Tibial nerve (tissue), 4 donors: ENCODE measurements at regions not wholly inside any gene's neighbourhood (a gene's known extent, or its start where the extent isn't known, plus 50 kb on each side); places are given as distances from the start of the nearest gene placed in this dataset.
"Not testable (repeated sequence)": the region's sequence is repeated elsewhere in the genome, so short reads cannot be mapped to it uniquely, and the experiment has no call there.

ENCODE experiments used
- EP300 ChIP-seq, 2 donors: sonication (generic); formaldehyde crosslinking; IDR thresholded peaks; one replicate each; pipeline ENCODE4 v1.6.1; 2017; ENCODE audit warnings: antibody characterized with exemption in 2 of 2, mild to moderate bottlenecking in 1 of 2
- POLR2A ChIP-seq, 2 donors: fragments of 450-650 bp; IDR thresholded peaks; one replicate each; pipeline ENCODE4 v1.6.1; 2017; ENCODE audit warnings: antibody characterized with exemption in 2 of 2, mild to moderate bottlenecking in 2 of 2, moderate library complexity in 2 of 2
- TF ChIP-seq, protein P1 (sequence below), 5 experiments: fragments of 200-600 bp in 3 of 5; fragments of 450-650 bp in 2 of 5; sonication (generic) in 3 of 5; IDR thresholded peaks; one replicate each; pipeline ENCODE4 v1.5.1; 2016 to 2019; ENCODE audit warnings: antibody characterized with exemption in 5 of 5, mild to moderate bottlenecking in 3 of 5, moderate library complexity in 2 of 5

DNA sequence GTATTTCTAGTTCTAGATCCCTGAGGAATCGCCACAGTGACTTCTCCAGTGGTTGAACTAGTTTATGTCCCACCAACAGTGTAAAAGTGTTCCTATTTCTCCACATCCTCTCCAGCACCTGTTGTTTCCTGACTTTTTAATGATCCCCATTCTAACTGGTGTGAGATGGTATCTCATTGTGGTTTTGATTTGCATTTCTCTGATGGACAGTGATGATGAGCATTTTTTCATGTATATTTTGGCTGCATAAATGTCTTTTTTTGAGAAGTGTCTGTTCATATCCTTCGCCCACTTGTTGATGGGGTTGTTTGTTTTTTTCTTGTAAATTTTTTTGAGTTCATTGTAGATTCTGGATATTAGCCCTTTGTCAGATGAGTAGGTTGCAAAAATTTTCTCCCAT lies 223.2 kb upstream of the MINDY3 start:
- TF ChIP-seq, protein P1, sequence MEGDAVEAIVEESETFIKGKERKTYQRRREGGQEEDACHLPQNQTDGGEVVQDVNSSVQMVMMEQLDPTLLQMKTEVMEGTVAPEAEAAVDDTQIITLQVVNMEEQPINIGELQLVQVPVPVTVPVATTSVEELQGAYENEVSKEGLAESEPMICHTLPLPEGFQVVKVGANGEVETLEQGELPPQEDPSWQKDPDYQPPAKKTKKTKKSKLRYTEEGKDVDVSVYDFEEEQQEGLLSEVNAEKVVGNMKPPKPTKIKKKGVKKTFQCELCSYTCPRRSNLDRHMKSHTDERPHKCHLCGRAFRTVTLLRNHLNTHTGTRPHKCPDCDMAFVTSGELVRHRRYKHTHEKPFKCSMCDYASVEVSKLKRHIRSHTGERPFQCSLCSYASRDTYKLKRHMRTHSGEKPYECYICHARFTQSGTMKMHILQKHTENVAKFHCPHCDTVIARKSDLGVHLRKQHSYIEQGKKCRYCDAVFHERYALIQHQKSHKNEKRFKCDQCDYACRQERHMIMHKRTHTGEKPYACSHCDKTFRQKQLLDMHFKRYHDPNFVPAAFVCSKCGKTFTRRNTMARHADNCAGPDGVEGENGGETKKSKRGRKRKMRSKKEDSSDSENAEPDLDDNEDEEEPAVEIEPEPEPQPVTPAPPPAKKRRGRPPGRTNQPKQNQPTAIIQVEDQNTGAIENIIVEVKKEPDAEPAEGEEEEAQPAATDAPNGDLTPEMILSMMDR (IDR thresholded peaks at IDR 0.05), result not testable (repeated sequence)
- TF ChIP-seq POLR2A, EP300 (IDR thresholded peaks at IDR 0.05): not testable (repeated sequence)
